HuH-7.5 (cell line): ENCODE measurements at regions not wholly inside any gene's neighbourhood (a gene's known extent, or its start where the extent isn't known, plus 50 kb on each side); places are given as distances from the start of the nearest gene placed in this dataset.

ENCODE experiments used
- DNase-seq: peaks from one replicate; pipeline ENCODE4 v3.0.0; 2011; ENCODE audit warnings: low spot score

DNA sequence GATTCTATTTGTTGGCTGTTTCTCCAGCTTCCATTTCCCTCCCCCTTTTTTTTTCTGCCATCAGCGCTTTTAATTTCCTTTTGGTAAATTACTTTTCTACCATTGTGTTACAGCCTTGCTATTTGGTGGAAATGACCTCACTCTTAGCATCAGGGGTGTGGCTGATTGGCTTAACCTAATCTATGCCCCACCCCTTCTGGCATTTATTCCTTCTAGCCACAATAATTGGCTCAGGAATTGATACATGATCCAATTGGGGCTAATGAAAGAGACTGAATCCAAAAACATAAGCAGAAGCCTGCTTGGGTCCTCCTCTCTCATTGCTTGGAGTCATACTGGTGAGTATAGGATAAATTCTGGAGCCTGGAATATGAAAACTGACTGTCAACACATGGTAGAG is 402.4 kb upstream of the LRRC4C start:
- DNase-seq, result no peak

DNA sequence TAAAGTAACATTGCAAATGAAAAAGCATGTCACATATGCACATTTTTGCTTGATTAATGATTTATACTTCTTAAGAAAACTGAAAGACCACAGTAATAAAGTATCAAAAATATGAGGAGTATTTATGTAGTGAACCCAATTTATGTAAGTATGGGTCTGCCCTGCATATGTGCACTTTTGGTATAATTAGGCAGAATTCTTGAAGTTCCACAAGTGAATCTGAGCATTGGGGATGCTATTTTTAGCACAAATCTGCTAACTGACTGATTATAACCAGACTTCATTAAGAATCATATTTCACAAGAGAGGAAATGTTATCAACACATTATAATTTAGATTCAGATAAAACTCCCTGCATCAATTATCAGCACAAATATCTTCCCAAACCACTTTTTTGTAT is 407.1 kb upstream of the LRRC4C start:
- no peak for DNase-seq

DNA sequence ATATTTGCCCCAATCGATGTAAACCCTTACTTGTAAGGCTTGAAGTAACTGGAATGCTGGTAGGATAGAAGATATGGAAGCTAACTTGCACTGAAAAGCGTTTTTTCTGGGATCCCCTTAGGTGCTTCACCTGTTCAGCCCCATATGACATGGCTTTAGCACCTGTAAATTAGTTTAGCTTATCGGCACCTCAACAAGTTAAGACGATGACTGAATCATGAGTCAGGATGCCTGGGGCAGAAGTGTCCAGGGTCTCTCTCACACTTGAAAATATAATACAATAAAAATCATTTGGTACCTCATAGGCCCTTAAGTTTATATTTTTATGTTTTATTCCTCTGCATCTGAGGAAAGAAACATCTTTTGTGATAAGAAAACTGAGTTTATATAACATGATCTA is 409.2 kb upstream of the LRRC4C start:
- no peak for DNase-seq

DNA sequence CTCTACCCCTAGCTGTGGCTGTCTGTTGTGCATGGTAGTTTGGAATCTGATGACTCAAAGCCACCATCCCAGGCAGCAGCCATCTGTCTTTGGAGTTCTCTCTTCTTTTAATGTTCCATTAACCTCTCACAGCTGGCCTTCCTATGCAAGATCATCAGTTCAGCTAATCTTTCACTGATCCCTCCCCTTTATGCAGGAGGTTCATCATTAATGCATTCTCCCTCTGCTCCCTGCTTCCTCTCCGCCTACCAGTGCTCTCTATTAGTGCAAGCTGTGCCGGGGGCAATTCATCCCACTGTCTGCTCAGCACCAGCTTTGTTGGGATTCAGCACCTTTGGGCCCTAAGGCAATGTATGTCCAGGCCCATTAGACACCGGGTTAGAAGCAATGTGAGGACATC is 413.0 kb upstream of the LRRC4C start:
- DNase-seq, result no peak

DNA sequence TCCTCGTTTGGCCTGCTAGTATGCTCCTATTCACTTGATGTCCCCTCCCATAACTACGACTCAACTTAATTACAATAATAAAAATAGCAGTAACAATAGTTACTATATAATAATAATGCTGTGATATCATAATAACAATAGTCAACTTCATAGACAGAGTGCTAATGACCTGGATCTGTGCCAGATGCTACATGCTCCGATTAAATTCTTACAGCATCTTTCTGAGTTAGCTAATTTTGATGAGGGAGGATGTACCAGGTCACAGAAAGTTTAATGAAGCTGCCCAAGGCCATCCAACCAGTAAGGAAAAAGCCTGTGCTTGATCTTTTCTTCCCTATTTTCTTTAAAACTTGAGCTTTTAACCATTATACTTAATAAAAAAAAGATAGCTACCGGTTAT is 413.4 kb upstream of the LRRC4C start:
- no peak for DNase-seq

DNA sequence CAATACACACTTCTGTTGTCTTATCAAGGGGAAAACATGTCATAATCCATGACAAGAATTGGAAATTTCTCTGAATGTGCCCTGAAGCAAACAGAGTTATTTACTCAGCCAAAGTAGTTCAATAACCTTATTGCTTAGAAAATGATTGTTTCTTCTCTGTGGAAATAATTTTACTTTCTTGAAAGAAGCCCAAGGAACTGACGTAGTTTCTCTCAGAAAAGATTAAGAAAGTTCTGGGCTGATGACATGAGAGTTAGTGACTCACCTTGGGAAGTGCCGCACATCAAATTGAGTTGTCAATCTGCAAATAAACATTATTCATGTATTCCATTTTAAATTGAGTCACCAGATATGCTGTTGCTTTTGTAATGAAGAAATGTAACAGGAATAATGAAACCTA is 418.6 kb upstream of the LRRC4C start:
- DNase-seq, result no peak

DNA sequence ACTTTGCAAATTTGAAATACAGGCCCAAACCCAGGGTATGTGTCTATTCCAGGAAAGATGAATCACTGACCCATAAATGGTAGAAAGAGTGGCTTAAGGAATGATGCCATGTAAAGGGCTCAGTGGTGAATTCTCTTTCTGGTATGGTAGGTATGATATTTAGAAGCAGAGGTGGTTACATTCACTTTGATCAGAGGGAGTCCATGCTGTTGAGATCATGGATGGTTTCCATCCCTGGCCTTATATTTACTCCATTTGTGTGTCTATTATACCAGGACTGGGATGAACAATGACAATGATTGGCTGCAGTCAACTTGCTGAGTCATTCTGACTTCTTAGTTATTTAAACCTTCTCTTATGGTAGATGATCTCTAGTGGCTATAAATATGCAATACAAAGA is 419.8 kb upstream of the LRRC4C start:
- DNase-seq, result no peak

DNA sequence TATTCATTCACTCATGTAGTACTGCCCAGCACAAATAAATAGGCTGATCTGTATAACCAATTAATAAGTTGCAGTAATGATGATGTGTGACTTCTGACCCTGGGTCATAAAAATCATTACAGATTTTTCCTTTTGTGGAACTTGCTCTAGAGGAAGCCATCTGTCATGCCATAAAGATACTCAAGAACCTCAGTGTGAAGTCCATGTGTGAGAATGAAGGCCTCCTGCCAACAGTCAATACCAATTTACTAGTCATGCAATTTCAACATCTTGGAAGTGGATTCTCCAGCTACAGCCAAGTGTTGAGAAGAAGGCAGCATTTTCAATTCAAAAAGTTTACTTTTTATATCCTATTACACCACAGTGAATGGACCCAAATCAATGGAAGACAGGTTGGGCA is 435.6 kb upstream of the LRRC4C start:
- DNase-seq, result no peak

DNA sequence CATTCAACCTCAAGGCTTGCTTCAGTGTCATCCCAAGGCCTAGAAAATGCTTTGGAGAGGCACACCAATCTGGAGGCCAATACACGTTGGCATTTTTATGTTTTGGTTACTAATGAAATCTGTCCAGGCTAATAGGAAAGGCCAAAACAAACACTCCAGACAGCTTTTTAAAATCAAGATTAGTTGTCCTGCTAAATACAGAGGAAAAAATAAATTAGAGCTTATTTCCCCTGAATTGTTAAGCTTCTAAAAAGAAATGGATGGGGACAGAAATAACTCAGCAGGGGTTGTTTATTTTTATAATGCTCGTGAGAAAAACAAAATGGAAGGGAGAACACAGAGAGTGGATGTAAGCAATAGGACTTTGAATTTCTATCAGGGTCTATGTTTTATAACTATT is 438.5 kb upstream of the LRRC4C start:
- DNase-seq, result no peak

DNA sequence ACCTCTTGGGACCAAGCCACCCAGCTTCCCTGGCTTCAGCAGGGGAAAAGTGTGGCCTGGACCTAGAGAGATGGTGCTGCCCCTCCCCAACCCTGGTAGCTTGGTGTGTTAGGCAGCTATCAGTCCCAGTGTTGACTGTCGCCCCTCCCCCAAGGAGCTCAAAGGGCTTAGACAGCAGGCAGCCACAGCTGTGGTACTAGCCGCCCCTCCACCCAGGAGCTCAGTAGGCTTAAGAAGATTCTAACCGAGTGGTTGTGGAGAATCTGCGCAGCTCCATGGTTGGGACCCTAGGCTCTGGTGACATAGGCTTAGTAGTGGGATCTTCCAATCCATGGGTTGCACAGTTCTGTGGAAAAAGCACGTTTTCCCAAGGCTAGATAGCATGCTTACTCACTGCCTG is 458.4 kb upstream of the LRRC4C start:
- DNase-seq, result no peak

DNA sequence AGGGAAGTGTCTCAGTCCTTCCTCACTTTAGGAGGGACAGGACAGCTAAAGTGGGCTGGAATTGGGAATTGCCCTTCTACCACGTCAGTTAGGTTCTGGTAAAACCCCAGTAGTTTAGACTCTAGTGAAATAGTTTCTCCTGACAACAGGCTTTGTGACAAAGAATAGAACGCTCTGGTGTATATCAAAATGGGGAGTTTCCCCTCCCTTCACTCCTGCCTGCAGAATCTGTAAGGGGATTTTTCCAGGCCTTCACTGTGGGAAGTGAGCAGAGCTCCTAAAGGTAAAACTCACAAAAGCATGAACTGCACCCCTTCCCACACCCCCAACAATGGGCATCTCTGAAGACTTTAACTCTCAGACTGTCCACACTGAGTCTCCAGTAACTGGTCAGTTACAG is 460.9 kb upstream of the LRRC4C start:
- DNase-seq, result no peak

DNA sequence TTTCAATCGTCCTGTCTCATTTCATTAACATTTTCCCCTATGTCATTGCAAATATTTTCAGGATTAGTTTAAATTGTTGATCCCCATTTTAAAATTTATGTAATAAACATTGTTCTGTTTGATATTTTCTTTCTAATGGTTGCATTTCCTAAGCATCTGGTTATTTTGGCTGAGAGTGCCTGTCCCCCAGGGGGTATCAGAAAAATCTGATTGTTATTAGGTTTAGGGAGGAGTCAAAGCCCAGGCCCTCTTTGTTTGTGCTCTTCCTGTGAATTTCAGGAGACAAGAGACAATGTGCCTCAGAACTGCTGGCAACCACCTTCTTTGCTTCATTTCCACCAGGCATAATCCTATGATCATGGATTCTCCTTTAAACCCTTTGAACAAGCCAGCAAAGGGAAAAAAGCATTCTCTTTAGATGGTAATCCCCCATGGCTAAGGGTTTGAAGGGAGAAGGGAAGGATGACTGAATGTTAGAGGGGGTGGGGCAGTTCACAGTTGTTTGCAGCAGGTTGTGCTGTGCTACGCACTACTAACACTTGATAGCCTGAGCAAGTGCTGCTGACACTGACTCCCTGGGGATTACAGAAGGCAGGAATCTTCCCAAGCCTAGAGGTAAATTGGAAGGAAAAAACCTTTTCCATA is 462.4 kb upstream of the LRRC4C start:
- no peak for DNase-seq

DNA sequence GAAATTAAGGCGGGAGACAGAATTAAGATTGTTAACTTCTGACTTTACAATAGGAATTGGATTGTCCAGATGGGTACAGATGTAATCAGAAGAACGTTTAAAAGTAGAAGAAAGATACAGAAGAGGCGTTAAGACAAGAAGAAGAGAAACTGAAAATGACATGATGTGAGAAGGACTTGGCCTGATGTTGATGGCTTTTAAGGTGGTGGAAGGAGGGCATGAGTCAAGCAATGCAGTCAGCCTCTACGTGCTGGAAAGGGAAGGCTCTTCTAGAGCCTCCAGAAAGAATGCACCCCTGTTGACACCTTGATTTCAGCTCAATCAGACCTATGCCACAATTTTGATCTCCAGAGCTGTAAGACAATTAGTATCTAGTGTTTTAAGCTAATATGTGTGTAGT is 466.9 kb upstream of the LRRC4C start:
- no peak for DNase-seq

DNA sequence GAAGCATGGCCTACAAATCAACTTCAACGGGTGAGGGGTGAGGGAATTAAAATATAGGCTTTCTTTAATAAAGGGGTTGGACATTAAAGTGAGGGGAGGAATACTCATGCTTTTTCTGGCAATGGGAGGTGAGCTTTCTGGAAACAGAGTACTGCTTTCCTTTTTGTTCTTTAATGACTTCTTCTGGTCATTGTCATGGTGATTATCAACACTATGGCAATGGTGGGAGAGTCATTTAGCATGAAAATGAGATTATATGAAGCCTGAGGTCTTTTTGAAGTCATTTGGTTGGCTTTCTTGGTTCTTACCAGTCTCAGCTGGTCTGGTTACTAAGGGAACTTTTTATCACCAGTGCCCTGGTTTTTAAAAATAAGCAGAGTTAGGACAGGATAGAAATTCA is 475.8 kb upstream of the LRRC4C start:
- DNase-seq, result no peak

DNA sequence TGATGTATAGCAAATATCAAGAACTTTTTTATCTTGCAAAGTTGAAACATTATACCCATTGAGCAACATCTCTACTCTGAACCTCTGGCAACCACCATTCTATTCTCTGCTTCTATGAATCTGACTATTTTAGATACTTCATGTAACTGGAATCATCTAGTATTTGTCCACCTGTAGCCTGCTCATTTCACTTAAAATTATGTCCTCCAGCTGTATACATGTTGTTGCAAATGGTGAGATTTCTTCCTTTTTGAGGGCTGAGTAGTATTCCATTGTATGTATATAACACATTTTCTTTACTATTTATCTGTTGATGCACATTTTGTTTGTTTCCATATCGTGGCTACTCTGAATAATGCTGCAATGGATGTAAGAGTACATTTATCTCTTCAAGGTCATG is 476.3 kb upstream of the LRRC4C start:
- DNase-seq, result no peak

DNA sequence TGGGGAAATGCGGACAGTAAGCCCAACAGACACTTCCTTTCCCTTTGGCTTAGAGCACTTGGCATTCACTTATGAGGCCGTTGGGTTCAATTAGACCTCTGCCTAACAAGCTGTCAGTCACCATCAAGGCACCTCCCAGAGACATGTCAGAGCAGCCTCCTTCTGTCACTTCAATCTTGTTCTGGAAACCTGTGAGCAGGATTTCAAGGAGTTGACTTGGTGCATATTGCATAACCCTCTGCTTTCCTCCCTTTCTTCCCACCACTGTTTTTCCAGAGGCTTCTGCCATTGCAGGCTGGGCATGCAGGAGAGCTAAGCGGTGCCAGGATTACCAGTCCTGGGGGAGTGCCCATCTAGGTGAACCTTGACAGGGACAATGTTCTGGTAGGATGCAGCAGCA is 484.2 kb upstream of the LRRC4C start:
- no peak for DNase-seq

DNA sequence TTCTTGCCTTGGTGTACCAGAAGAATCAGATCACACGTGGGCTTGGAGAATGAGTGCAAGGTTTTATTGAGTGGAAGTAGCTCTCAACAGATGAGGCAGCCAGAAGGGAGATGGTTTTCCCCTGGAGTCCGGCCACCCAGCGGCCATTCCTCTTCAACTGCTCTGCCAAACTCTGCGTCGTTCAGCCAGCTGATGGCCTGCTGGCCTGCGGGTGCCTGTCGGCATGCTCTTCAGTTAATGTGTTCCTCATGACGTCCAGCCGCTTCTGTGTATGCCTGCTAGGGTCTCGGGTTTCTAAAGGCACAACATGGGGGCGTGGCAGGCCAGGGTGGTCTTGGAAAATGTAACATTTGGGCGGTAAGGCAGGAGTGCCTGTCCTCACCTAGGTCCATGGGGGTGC is 487.9 kb upstream of the LRRC4C start:
- DNase-seq, result no peak

DNA sequence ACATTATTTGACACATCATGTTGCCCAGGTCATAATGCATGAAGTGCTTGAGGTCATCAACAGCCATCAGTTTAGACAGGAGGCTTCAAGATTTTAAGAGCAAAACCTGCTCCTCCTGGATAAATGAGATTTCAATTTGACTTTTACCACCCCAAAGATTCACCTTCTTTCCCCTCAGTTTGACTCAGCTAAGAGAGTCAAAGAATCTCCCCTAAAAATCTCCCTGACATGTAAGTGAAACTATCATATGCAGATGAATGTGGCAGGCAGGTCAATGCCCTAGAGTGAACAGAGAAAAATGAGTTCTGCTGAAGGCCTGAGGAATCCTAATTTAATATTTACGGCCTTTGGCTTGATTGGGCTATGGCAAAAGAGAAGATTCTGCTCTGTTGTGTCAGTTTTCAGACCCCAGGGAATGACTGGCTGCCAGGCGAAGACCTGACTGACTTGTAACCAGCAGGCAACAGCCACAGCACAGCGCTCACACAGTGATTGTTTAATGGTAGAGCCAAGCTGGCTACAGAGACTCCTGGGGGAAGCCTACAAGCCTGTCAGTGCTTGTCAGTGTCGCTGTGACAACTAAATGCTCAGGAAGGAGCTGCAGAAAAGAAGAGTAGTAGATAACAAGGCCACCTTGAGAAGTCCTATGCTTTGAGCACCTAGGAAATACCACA is 491.2 kb upstream of the LRRC4C start:
- no peak for DNase-seq

DNA sequence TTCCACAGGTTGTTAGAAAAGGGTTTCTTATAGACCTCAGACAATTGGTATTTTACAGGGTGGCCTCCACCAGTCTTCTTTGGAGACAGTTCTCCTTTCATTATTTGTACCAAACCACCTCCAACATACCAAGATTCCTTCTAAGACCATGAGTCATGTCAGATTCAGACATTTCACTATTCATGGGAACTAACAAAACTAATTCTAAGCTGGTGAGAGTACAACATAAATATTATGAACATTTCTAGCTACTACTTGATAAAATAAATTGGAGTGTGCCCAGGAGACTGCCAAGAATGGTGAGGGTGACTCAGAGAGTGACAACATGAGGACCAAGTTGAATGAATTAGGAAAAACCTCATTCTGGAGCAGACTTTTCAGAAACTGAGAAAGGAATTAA is 494.6 kb upstream of the LRRC4C start:
- DNase-seq, result no peak

DNA sequence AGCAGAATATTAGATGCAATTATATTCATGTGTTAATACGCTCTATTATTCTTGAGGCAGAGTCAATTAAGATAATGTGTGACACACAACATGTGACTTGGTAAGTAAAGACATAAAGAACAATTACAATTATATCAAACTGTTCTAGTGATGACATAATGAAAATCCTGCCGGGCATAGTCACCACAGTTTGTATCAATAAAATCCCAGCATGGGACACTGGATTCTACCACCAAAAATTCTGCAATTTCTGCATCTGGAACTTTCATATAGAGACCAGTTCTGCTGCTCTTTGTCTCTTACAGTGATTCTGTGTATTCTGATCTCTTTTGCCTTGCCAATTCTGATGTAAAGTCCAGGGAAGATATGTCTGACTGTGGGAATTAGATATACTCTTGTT is 495.6 kb upstream of the LRRC4C start:
- DNase-seq, result no peak

DNA sequence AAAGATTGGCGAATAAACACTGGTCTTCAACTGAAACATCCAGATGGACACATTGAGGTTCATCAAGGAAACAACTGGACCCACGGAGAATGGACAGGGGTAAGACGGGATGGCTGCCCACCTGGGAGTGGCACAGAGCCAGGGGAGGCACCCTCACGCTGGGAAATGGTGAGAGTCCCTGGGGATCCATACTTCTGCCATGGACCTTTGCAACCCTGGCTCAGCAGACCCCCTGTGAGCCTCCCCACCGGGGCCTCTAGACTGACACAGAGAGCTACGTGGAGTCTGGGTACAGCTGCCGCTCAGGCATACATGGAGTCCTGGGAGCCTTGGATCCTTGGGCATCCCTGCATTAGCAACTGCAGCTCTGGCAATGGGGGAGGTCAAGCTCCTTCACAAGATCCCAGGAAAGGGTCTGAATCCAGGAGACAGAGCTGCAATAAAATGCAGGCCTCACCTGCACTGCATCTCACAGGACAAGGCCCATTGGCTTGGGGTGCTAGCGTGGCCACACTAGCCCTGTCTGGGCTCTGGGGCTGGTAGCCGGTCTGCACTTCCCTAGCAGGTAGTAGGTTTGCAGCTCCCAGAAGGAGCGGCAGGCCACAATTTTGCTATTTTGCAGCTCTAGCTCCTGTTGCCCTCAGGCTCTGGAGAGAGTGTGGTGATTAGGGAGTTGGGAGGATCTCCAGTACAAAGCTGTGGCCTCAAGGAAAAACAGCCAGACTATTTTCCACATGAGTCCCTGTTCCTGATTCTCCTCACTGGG is 496.4 kb upstream of the LRRC4C start:
- no peak for DNase-seq

DNA sequence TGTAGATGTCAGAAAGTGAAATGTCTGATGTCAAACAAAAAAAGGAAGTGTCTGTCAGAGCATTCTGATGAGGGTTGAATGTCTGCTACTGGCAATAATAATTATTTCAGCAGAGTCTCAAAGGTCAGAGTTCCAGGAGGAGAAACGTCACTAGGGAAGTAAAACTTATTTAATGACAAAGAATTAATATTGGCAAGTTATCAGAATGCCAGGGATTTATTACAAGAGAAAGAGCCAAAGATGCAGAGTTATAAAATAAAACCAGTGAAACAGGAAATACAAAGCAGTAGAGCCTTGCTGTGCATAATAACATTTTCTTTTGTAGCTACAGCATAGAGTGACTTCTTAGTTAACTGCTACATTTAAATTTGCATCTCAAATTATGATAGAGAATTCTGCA is 504.0 kb upstream of the LRRC4C start:
- no peak for DNase-seq

DNA sequence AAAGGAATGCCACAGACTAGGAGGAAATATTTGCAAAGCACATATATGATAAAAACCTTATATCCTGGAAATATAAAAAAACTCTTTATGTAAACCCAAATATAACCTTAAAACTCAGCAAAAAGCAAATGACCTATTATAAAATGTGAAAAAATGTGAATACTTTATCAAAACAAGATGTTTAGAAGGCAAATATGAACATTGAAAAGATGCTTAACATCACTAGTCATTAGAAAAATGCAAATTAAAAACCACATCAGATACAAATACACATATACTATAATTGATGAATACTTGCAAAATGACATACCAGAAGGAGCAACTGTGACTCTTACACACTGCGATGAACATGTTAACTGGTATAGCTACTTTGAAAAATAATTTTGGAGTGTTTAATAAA is 511.2 kb upstream of the LRRC4C start:
- DNase-seq, result no peak

DNA sequence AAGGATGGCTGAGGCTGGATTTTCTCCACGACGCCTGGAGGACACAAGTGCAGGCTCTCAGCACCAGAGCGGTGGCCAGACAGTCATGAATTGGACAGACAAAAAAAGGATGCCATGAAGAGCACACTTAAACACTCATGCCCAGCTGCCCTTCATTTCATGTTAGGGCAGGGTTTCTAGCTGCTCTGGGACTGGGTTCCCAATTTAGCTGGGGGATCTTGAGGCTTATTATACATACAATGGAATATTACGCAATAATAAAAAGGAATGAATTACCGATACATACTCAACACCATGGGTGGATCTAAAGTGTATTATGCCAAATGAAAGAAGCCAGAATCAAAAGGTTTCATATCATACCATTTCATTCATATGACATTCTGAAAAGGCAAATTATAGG is 512.1 kb upstream of the LRRC4C start:
- no peak for DNase-seq
